MM.1S (cell line): ENCODE measurements at regions not wholly inside any gene's neighbourhood (a gene's known extent, or its start where the extent isn't known, plus 50 kb on each side); places are given as distances from the start of the nearest gene placed in this dataset.

ENCODE experiments used
- DNase-seq: peaks from one replicate; pipeline ENCODE4 v3.0.0-alpha.2; 2015
- H2AFZ ChIP-seq: fragments of 300-600 bp; sonication (generic); 2 replicates; pipeline ENCODE4 v1.6.0; 2016; ENCODE audit warnings: antibody characterized with exemption, low read length
- H3F3A ChIP-seq: fragments of 300-600 bp; sonication (generic); 2 replicates; pipeline ENCODE4 v1.6.1; 2016; ENCODE audit warnings: mild to moderate bottlenecking, antibody characterized with exemption, low read length, moderate library complexity, mixed read lengths; ENCODE audit not compliant: insufficient read depth
- H3K27ac ChIP-seq: fragments of 300-600 bp; sonication (generic); 2 replicates; pipeline ENCODE4 v1.5.1; 2016; ENCODE audit warnings: mild to moderate bottlenecking, low read length
- H3K27me3 ChIP-seq: fragments of 300-600 bp; sonication (generic); replicated peaks from 2 replicates; pipeline ENCODE4 v1.6.0; 2016; ENCODE audit warnings: low read length; ENCODE audit not compliant: insufficient read depth
- H3K36me3 ChIP-seq: fragments of 300-600 bp; sonication (generic); replicated peaks from 2 replicates; pipeline ENCODE4 v1.6.1; 2016; ENCODE audit warnings: mild to moderate bottlenecking, low read length, mixed read lengths; ENCODE audit not compliant: insufficient read depth
- H3K4me1 ChIP-seq: fragments of 300-600 bp; sonication (generic); 2 replicates; pipeline ENCODE4 v1.6.1; 2016; ENCODE audit warnings: low read length, mixed read lengths
- H3K4me2 ChIP-seq: fragments of 300-600 bp; sonication (generic); 2 replicates; pipeline ENCODE4 v1.6.0; 2016; ENCODE audit warnings: low read depth, low read length
- H3K4me3 ChIP-seq: fragments of 300-600 bp; sonication (generic); 2 replicates; pipeline ENCODE4 v1.5.1; 2016; ENCODE audit warnings: low read length, mixed read lengths
- H3K79me2 ChIP-seq: fragments of 300-600 bp; sonication (generic); 2 replicates; pipeline ENCODE4 v1.6.1; 2016; ENCODE audit warnings: mixed run types, low read length, mixed read lengths
- H3K9ac ChIP-seq: fragments of 300-600 bp; sonication (generic); 2 replicates; pipeline ENCODE4 v1.6.1; 2016; ENCODE audit warnings: low read length, mixed read lengths
- H3K9me2 ChIP-seq: fragments of 300-600 bp; sonication (generic); replicated peaks from 2 replicates; pipeline ENCODE4 v1.6.1; 2016; ENCODE audit warnings: mild to moderate bottlenecking, low read length, mixed read lengths; ENCODE audit not compliant: insufficient read depth
- H3K9me3 ChIP-seq: fragments of 300-600 bp; sonication (generic); replicated peaks from 2 replicates; pipeline ENCODE4 v1.6.1; 2016; ENCODE audit warnings: mild to moderate bottlenecking, low read length, mixed read lengths; ENCODE audit not compliant: insufficient read depth
- H4K20me1 ChIP-seq: fragments of 300-600 bp; sonication (generic); 2 replicates; pipeline ENCODE4 v1.6.1; 2016; ENCODE audit warnings: mild to moderate bottlenecking, low read length, moderate library complexity, mixed read lengths; ENCODE audit not compliant: insufficient read depth
- EZH2 ChIP-seq: fragments of 300-600 bp; sonication (generic); optimal IDR thresholded peaks from 2 replicates; pipeline ENCODE3; 2017; ENCODE audit warnings: low read depth, mild to moderate bottlenecking, antibody characterized with exemption, low read length, mixed read lengths
- EZH2phosphoT487 ChIP-seq: fragments of 300-600 bp; sonication (generic); IDR thresholded peaks from 2 replicates; pipeline ENCODE4 v1.6.1; 2018; ENCODE audit warnings: antibody characterized with exemption, low read length
- TF ChIP-seq, protein P1 (sequence below): fragments of 300-600 bp; sonication (generic); IDR thresholded peaks from 2 replicates; pipeline ENCODE4 v1.5.1; 2016; ENCODE audit warnings: antibody characterized with exemption, low read length, mixed read lengths

DNA sequence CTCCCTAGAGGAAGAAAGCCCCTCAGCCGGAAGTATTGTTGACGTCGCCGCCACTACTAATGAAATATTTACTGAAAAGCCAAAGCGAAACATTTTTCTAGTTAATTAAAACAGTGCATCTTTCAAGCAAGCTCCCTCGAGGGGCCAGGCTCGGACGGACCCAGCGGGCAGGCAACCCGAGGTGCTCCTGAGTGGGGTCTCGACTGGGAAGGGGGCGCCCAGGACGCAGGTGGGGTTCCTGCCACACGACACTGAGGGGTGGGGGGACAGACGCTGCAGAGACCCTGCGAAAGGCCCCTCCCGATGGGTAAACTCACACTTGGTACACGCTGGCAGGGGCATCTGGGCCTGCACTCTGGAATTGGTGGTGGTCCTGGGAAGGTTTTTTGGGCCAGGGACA is 72.4 kb upstream of the ADGRA1 start:
- H3K4me2 ChIP-seq: no peak overlapping the region
- no peaks in the 10 kb centered on the region for H3F3A ChIP-seq
- no peaks in the 10 kb centered on the region for H4K20me1 ChIP-seq
- H3K79me2 ChIP-seq: no peaks in the 10 kb centered on the region
- H3K36me3 ChIP-seq: no peaks in the 10 kb centered on the region
- H3K27me3 ChIP-seq: peaks cover 20% of the 10 kb centered on the region
- TF ChIP-seq, protein P1, sequence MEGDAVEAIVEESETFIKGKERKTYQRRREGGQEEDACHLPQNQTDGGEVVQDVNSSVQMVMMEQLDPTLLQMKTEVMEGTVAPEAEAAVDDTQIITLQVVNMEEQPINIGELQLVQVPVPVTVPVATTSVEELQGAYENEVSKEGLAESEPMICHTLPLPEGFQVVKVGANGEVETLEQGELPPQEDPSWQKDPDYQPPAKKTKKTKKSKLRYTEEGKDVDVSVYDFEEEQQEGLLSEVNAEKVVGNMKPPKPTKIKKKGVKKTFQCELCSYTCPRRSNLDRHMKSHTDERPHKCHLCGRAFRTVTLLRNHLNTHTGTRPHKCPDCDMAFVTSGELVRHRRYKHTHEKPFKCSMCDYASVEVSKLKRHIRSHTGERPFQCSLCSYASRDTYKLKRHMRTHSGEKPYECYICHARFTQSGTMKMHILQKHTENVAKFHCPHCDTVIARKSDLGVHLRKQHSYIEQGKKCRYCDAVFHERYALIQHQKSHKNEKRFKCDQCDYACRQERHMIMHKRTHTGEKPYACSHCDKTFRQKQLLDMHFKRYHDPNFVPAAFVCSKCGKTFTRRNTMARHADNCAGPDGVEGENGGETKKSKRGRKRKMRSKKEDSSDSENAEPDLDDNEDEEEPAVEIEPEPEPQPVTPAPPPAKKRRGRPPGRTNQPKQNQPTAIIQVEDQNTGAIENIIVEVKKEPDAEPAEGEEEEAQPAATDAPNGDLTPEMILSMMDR: no peak
- TF ChIP-seq EZH2phosphoT487 (no peak), EZH2 (no peak)
- no peak overlapping the region for H2AFZ ChIP-seq
- no peak for DNase-seq
- no peaks in the 10 kb centered on the region for H3K4me1 ChIP-seq
- no peaks in the 10 kb centered on the region for H3K9me3 ChIP-seq
- H3K27ac ChIP-seq: no peak overlapping the region
- H3K9ac ChIP-seq: no peak overlapping the region
- no peaks in the 10 kb centered on the region for H3K9me2 ChIP-seq
- no peak overlapping the region for H3K4me3 ChIP-seq

GRCh38 chr10:133014416-133015210 is 72.2 kb upstream of the CFAP46 start:
- Histone ChIP-seq H3K4me1 (no peaks in the 10 kb centered on the region), H3F3A (no peaks in the 10 kb centered on the region), H3K4me3 (no peak overlapping the region), H3K9ac (no peak overlapping the region), H3K27ac (no peak overlapping the region), H3K9me3 (no peaks in the 10 kb centered on the region), H3K27me3 (peaks cover 16% of the 10 kb centered on the region), H2AFZ (no peak overlapping the region), H3K79me2 (no peaks in the 10 kb centered on the region), H4K20me1 (no peaks in the 10 kb centered on the region), H3K9me2 (no peaks in the 10 kb centered on the region), H3K4me2 (no peak overlapping the region), H3K36me3 (no peaks in the 10 kb centered on the region)
- TF ChIP-seq EZH2: no peak
- TF ChIP-seq, protein P1: no peak
- TF ChIP-seq EZH2phosphoT487: no peak
- DNase-seq: no peak

GRCh38 chr10:133013463-133013862 is 71.1 kb upstream of the CFAP46 start:
- Histone ChIP-seq H4K20me1 (no peaks in the 10 kb centered on the region), H3F3A (no peaks in the 10 kb centered on the region), H3K9ac (no peak overlapping the region), H3K27me3 (peaks cover 13% of the 10 kb centered on the region), H2AFZ (no peak overlapping the region), H3K27ac (no peak overlapping the region), H3K4me3 (no peak overlapping the region), H3K79me2 (no peaks in the 10 kb centered on the region), H3K36me3 (no peaks in the 10 kb centered on the region), H3K9me2 (no peaks in the 10 kb centered on the region), H3K4me2 (no peak overlapping the region), H3K9me3 (no peaks in the 10 kb centered on the region), H3K4me1 (no peaks in the 10 kb centered on the region)
- DNase-seq: no peak
- TF ChIP-seq EZH2: no peak
